Smooth muscle cell (in vitro differentiated cells): ENCODE measurements at regions not wholly inside any gene's neighbourhood (a gene's known extent, or its start where the extent isn't known, plus 50 kb on each side); places are given as distances from the start of the nearest gene placed in this dataset.
"Not testable (repeated sequence)": the region's sequence is repeated elsewhere in the genome, so short reads cannot be mapped to it uniquely, and the experiment has no call there.

Experiments used
- DNase-seq: peaks from one replicate; lab custom pipeline; 2025; ENCODE audit not compliant: unreplicated experiment; lab: John Stamatoyannopoulos, UW
- H2AFZ ChIP-seq: fragments of 200-600 bp; sonication (generic); 2 replicates; pipeline ENCODE4 v1.6.0; 2016; ENCODE audit warnings: antibody characterized with exemption, low read depth, mild to moderate bottlenecking
- H3F3A ChIP-seq: fragments of 200-600 bp; sonication (generic); 2 replicates; pipeline ENCODE4 v1.6.0; 2017; ENCODE audit warnings: antibody characterized with exemption, low read depth
- H3K27ac ChIP-seq: fragments of 200-600 bp; sonication (generic); 2 replicates; pipeline ENCODE4 v1.5.1; 2016; ENCODE audit warnings: low read depth, mild to moderate bottlenecking
- H3K27me3 ChIP-seq: fragments of 200-600 bp; sonication (generic); 2 replicates; pipeline ENCODE4 v1.6.1; 2016; ENCODE audit warnings: low read depth, mild to moderate bottlenecking
- H3K36me3 ChIP-seq: fragments of 200-600 bp; sonication (generic); 2 replicates; pipeline ENCODE4 v1.5.1; 2016; ENCODE audit warnings: low read depth
- H3K4me1 ChIP-seq: fragments of 200-600 bp; sonication (generic); 2 replicates; pipeline ENCODE4 v1.5.1; 2016; ENCODE audit warnings: low read depth
- H3K4me2 ChIP-seq: fragments of 200-600 bp; sonication (generic); 2 replicates; pipeline ENCODE4 v1.6.0; 2016; ENCODE audit warnings: mild to moderate bottlenecking
- H3K4me3 ChIP-seq: fragments of 200-600 bp; sonication (generic); 2 replicates; pipeline ENCODE4 v1.5.1; 2016; ENCODE audit warnings: mild to moderate bottlenecking
- H3K79me2 ChIP-seq: fragments of 200-600 bp; sonication (generic); 2 replicates; pipeline ENCODE4 v1.6.0; 2016; ENCODE audit warnings: low read depth, mild to moderate bottlenecking
- H3K9ac ChIP-seq: fragments of 200-600 bp; sonication (generic); 2 replicates; pipeline ENCODE4 v1.6.0; 2016; ENCODE audit warnings: low read depth
- H3K9me3 ChIP-seq: fragments of 200-600 bp; sonication (generic); replicated peaks from 2 replicates; pipeline ENCODE4 v1.5.1; 2016; ENCODE audit warnings: low read depth
- H4K20me1 ChIP-seq: fragments of 200-600 bp; sonication (generic); 2 replicates; pipeline ENCODE4 v1.6.0; 2016; ENCODE audit warnings: low read depth
- WGBS: methylation state at CpG from one replicate; pipeline ENCODE4 v1.1.7; 2016; ENCODE audit warnings: low lambda C conversion rate; 5-methylcytosine and 5-hydroxymethylcytosine counted together
- TF ChIP-seq, protein P1 (sequence below): fragments of 200-600 bp; sonication (generic); IDR thresholded peaks from 2 replicates; pipeline ENCODE4 v1.5.1; 2017; ENCODE audit warnings: borderline replicate concordance, mild to moderate bottlenecking, antibody characterized with exemption; ENCODE audit not compliant: insufficient read depth, poor library complexity, severe bottlenecking

DNA sequence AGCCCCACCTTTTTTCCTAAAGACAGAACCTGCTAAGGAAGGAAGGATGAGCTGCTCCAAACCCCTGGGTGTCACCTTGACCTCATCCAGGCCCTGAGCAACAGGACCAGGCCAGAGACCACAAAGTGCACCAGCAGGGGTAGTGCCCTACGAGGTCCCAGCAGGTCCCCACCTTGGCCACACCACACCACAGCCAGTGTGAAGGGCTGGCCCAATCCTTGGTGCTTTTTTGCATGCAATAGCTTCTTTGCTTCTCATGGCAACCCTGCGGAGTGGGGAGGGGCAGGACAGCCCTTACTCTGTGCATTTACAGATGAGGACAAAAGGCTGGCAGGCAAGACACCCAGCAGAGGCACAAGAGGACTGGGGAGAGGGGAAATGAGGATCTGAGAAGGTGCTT is 352.6 kb downstream of the BCL11B start:
- Histone ChIP-seq H3K4me1 (peaks cover under 1% of the 10 kb centered on the region), H3K9me3 (no peaks in the 10 kb centered on the region), H3K4me2 (no peak overlapping the region), H3K4me3 (no peak overlapping the region), H3K27ac (no peak overlapping the region), H3F3A (no peaks in the 10 kb centered on the region), H3K27me3 (no peaks in the 10 kb centered on the region), H3K36me3 (no peaks in the 10 kb centered on the region), H3K79me2 (no peaks in the 10 kb centered on the region), H2AFZ (no peak overlapping the region), H3K9ac (no peak overlapping the region), H4K20me1 (no peaks in the 10 kb centered on the region)
- DNase-seq, result no peak
- TF ChIP-seq, protein P1, sequence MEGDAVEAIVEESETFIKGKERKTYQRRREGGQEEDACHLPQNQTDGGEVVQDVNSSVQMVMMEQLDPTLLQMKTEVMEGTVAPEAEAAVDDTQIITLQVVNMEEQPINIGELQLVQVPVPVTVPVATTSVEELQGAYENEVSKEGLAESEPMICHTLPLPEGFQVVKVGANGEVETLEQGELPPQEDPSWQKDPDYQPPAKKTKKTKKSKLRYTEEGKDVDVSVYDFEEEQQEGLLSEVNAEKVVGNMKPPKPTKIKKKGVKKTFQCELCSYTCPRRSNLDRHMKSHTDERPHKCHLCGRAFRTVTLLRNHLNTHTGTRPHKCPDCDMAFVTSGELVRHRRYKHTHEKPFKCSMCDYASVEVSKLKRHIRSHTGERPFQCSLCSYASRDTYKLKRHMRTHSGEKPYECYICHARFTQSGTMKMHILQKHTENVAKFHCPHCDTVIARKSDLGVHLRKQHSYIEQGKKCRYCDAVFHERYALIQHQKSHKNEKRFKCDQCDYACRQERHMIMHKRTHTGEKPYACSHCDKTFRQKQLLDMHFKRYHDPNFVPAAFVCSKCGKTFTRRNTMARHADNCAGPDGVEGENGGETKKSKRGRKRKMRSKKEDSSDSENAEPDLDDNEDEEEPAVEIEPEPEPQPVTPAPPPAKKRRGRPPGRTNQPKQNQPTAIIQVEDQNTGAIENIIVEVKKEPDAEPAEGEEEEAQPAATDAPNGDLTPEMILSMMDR, result no peak
- 80% methylated on average over 2 of the region's 2 CpGs for WGBS

DNA sequence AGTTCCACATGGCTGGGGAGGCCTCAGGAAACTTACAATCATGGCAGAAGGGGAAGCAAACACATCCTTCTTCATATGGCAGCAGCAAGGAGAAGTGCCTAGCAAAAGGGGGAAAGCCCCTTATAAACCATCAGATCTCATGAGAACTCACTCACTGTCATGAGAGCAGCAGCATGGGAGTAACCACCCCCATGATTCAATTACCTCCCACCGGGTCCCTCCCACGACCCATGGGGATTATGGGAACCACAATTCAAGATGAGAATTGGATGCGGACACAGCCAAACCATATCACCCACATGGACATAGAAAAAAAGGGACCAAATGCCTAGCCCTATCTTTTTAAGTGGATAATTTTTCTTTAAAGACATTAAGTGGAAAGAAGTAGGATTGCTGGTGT is 350.7 kb downstream of the BCL11B start:
- H3K9ac ChIP-seq, H4K20me1 ChIP-seq, DNase-seq, H3K9me3 ChIP-seq, H3K4me2 ChIP-seq, H3K4me3 ChIP-seq, H3K79me2 ChIP-seq, H3K27ac ChIP-seq, H3K4me1 ChIP-seq, H2AFZ ChIP-seq, H3K36me3 ChIP-seq, H3F3A ChIP-seq, H3K27me3 ChIP-seq: not testable (repeated sequence)
- WGBS, result 89% methylated on average over 3 of the region's 3 CpGs

DNA sequence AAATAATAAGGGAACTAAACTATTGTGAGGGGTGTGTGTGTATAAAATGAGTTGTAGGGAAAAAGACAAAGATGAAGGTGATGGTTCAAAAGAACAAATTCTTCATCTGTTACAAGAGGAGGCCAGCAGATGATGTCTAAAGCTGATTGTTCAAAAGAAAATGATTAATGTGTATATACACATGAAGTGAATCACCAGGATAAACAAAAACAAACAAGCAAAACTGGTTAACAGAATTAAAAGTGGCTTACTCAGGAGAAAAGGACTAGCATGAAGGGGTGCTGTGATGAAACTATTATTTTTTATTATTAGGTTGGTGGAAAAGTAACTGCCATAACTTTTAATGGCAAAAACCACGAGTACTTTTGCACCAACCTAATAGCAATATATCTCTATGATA is 348.4 kb downstream of the BCL11B start:
- no peaks in the 10 kb centered on the region for H3K4me1 ChIP-seq

DNA sequence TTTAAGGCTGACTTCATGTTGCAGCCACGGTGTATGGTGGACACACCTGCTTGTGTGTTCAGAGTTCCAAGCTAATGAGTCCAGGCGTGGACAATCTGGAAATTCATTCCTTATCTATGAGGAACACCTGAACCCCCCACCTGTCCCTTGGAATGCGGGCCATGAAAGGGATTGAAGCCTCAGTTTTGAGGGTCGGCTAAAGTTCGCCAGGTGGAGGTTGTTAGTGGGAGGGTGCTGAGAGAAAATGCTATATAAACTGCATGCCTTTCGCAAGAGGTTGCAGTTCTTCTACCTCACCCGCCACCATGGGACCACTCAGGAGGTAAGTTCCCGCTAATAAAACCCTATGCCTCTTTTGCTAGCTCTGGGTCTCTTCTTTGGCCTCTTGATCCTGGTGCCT is 348.0 kb downstream of the BCL11B start:
- no peak for DNase-seq
- no peaks in the 10 kb centered on the region for H3K27me3 ChIP-seq
- H3F3A ChIP-seq, result no peaks in the 10 kb centered on the region
- TF ChIP-seq, protein P1, result no peak
- no peak overlapping the region for H3K9ac ChIP-seq
- WGBS, result 94% methylated on average over 8 of the region's 8 CpGs
- H3K4me2 ChIP-seq, result no peak overlapping the region
- no peak overlapping the region for H3K4me3 ChIP-seq
- H3K36me3 ChIP-seq, result no peaks in the 10 kb centered on the region
- H3K4me1 ChIP-seq, result no peaks in the 10 kb centered on the region
- no peaks in the 10 kb centered on the region for H3K79me2 ChIP-seq
- no peaks in the 10 kb centered on the region for H3K9me3 ChIP-seq
- no peaks in the 10 kb centered on the region for H4K20me1 ChIP-seq
- no peak overlapping the region for H3K27ac ChIP-seq
- no peak overlapping the region for H2AFZ ChIP-seq

More for the DNA sequence above, 348.4 kb downstream of the BCL11B start:
- Histone ChIP-seq H2AFZ (no peak overlapping the region), H3K79me2 (no peaks in the 10 kb centered on the region), H3K9ac (no peak overlapping the region), H3K27me3 (no peaks in the 10 kb centered on the region), H3K9me3 (no peaks in the 10 kb centered on the region), H3K36me3 (no peaks in the 10 kb centered on the region), H3K27ac (no peak overlapping the region), H3F3A (no peaks in the 10 kb centered on the region), H3K4me3 (no peak overlapping the region), H3K4me2 (no peak overlapping the region), H4K20me1 (no peaks in the 10 kb centered on the region)
- WGBS, result 83% methylated on average over 1 of the region's 1 CpG
- TF ChIP-seq, protein P1, result no peak
- DNase-seq, result no peak
